DND-41 (cell line): ENCODE measurements at regions not wholly inside any gene's neighbourhood (a gene's known extent, or its start where the extent isn't known, plus 50 kb on each side); places are given as distances from the start of the nearest gene placed in this dataset.

Experiments
- EZH2 ChIP-seq: IDR thresholded peaks from 3 replicates; pipeline ENCODE4 v1.6.1; 2012; ENCODE audit warnings: borderline replicate concordance, low read depth, mild to moderate bottlenecking, moderate library complexity, low read length, inconsistent platforms; ENCODE audit not compliant: severe bottlenecking
- TF ChIP-seq, protein P1 (sequence below): IDR thresholded peaks from 2 replicates; pipeline ENCODE4 v1.5.1; 2012; ENCODE audit warnings: borderline replicate concordance, low read length, moderate library complexity, mild to moderate bottlenecking; ENCODE audit not compliant: poor library complexity, severe bottlenecking; ENCODE audit errors: extremely low read depth

DNA sequence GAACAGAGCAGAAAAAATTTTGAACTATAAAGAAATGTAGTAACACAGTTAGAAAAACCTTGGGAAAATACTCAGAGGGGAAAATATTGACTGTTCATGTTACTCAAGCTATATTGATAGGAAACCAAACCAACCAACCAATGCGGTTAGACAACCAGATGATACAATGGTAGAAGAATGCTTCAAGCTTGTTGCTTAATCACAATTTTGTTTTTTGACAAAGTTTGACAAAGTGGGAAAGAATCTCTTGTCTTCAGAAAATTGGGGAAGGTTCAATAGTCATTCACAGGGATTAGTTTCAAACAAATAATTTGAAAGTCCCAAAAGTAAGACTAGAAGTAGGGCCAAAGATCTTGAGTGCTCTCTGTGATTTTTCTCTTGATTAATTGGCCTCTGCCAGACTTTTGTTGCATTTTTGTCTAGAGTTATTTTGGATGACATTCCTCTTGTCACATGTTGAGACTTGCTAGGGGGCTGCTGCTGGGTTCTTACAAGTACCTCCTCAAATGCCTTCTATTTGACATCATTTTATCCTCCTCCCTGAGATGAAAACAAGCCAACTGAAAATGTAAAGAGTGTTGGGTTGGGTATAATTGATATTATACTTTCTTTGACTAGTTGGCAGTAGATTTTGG lies 233.1 kb upstream of the PHYHIPL start:
- no peak for TF ChIP-seq EZH2
- TF ChIP-seq, protein P1, sequence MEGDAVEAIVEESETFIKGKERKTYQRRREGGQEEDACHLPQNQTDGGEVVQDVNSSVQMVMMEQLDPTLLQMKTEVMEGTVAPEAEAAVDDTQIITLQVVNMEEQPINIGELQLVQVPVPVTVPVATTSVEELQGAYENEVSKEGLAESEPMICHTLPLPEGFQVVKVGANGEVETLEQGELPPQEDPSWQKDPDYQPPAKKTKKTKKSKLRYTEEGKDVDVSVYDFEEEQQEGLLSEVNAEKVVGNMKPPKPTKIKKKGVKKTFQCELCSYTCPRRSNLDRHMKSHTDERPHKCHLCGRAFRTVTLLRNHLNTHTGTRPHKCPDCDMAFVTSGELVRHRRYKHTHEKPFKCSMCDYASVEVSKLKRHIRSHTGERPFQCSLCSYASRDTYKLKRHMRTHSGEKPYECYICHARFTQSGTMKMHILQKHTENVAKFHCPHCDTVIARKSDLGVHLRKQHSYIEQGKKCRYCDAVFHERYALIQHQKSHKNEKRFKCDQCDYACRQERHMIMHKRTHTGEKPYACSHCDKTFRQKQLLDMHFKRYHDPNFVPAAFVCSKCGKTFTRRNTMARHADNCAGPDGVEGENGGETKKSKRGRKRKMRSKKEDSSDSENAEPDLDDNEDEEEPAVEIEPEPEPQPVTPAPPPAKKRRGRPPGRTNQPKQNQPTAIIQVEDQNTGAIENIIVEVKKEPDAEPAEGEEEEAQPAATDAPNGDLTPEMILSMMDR: no peak
